H1 (cell line): ENCODE measurements at regions not wholly inside any gene's neighbourhood (a gene's known extent, or its start where the extent isn't known, plus 50 kb on each side); places are given as distances from the start of the nearest gene placed in this dataset.

Source experiments
- POU5F1 ChIP-seq: IDR thresholded peaks from 2 replicates; pipeline ENCODE4 v1.6.1; 2011; ENCODE audit warnings: low read depth, mild to moderate bottlenecking, low read length, moderate library complexity
- SIX5 ChIP-seq: IDR thresholded peaks from 2 replicates; pipeline ENCODE4 v1.6.1; 2011; ENCODE audit warnings: mild to moderate bottlenecking, low read depth, low read length
- SP4 ChIP-seq: IDR thresholded peaks from 2 replicates; pipeline ENCODE4 v1.6.1; 2012; ENCODE audit warnings: low read length, inconsistent platforms

DNA sequence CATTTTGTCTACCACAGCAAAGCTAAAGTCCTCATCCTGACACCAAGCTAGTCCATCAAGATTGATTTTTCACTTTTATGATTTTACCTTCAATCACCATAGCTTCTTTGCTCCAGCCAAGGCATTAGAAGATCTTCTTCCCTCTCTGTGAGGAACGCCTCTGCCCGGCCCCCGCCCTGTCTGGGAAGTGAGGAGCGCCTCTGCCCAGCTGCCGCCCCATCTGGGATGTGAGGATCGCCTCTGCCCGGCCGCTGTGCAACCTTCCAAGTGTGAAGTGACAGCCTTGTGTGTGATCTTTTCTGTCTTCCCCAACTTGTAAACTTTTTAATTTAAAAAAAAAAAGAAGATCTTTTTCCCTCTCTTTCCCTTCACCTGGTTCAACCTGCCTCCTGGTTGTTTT, 210.5 kb upstream of the NREP start (continued):
- TF ChIP-seq SP4 (no peak), POU5F1 (no peak), SIX5 (no peak)
